CD14-positive monocyte (primary cell): ENCODE measurements at regions not wholly inside any gene's neighbourhood (a gene's known extent, or its start where the extent isn't known, plus 50 kb on each side); places are given as distances from the start of the nearest gene placed in this dataset.

ENCODE experiments used
- DNase-seq, 3 donors: peaks; one replicate each; pipeline ENCODE4 v3.0.0-alpha.2; 2011 to 2022
- H2AFZ ChIP-seq: 2 replicates; pipeline ENCODE4 v1.6.0; 2012; ENCODE audit warnings: mild to moderate bottlenecking, low read depth, low read length, inconsistent platforms; ENCODE audit not compliant: insufficient read depth, poor library complexity, severe bottlenecking
- H3K27ac ChIP-seq, 2 donors: 1 replicate in 1 of 2; 2 replicates in 1 of 2; pipeline ENCODE4 v1.5.1; 2012 to 2013; ENCODE audit warnings: low read length in 2 of 2, control low read depth in 1 of 2, inconsistent platforms in 1 of 2, low read depth in 1 of 2, mild to moderate bottlenecking in 1 of 2
- H3K27me3 ChIP-seq, 2 donors: one replicate each; pipeline versions ENCODE4 v1.6.0 to v1.6.1; 2011 to 2013; ENCODE audit warnings: low read length in 2 of 2; ENCODE audit not compliant: control insufficient read depth in 2 of 2, insufficient read depth in 2 of 2
- H3K36me3 ChIP-seq, 2 donors: replicated peaks in 1 of 2; 1 replicate in 1 of 2; 2 replicates in 1 of 2; pipeline versions ENCODE4 v1.5.1 to v1.6.1; 2012 to 2013; ENCODE audit warnings: low read length in 2 of 2, control low read depth in 1 of 2, inconsistent platforms in 1 of 2, mild to moderate bottlenecking in 1 of 2; ENCODE audit not compliant: insufficient read depth in 2 of 2, control insufficient read depth in 1 of 2
- H3K4me1 ChIP-seq, 2 donors: 1 replicate in 1 of 2; 2 replicates in 1 of 2; pipeline versions ENCODE4 v1.5.1 to v1.6.1; 2012 to 2013; ENCODE audit warnings: low read length in 2 of 2, control low read depth in 1 of 2, inconsistent platforms in 1 of 2, mild to moderate bottlenecking in 1 of 2, moderate library complexity in 1 of 2; ENCODE audit not compliant: insufficient read depth in 2 of 2, control insufficient read depth in 1 of 2
- H3K4me2 ChIP-seq: replicated peaks from 2 replicates; pipeline ENCODE3; 2012; ENCODE audit warnings: low read length, moderate library complexity, mild to moderate bottlenecking; ENCODE audit not compliant: poor library complexity, severe bottlenecking; ENCODE audit errors: extremely low read depth
- H3K4me3 ChIP-seq, 3 experiments: fragments of 200-600 bp in 1 of 3; sonication (generic) in 1 of 3; replicated peaks in 1 of 3; 1 replicate in 2 of 3; 2 replicates in 1 of 3; pipeline ENCODE4 v1.5.1; 2011 to 2013; ENCODE audit warnings: low read length in 3 of 3, mild to moderate bottlenecking in 3 of 3, control low read depth in 2 of 3, low read depth in 2 of 3, inconsistent platforms in 1 of 3, moderate library complexity in 1 of 3
- H3K79me2 ChIP-seq: 2 replicates; pipeline ENCODE4 v1.6.0; 2012; ENCODE audit warnings: mild to moderate bottlenecking, control low read depth, inconsistent platforms, low read length, moderate library complexity; ENCODE audit not compliant: insufficient read depth
- H3K9ac ChIP-seq: 2 replicates; pipeline ENCODE4 v1.6.0; 2017; ENCODE audit warnings: low read length, mild to moderate bottlenecking; ENCODE audit not compliant: insufficient read depth, poor library complexity, severe bottlenecking
- H3K9me3 ChIP-seq, 2 donors: replicated peaks in 1 of 2; 1 replicate in 1 of 2; 2 replicates in 1 of 2; pipeline versions ENCODE4 v1.5.1 to v1.6.1; 2012 to 2013; ENCODE audit warnings: low read length in 2 of 2, control low read depth in 1 of 2; ENCODE audit not compliant: control insufficient read depth in 1 of 2, insufficient read depth in 1 of 2
- H4K20me1 ChIP-seq: 2 replicates; pipeline ENCODE4 v1.6.0; 2012; ENCODE audit warnings: mild to moderate bottlenecking, low read length, control low read depth, moderate library complexity; ENCODE audit not compliant: insufficient read depth
- H3K27ac Mint-ChIP-seq, 7 donors: one replicate each; pipeline ENCODE4 v1.8.0; 2020; ENCODE audit warnings: mild to moderate bottlenecking in 7 of 7, mixed read lengths in 7 of 7, moderate library complexity in 6 of 7, inconsistent platforms in 2 of 7
- H3K27me3 Mint-ChIP-seq, 3 donors: one replicate each; pipeline ENCODE4 v1.8.0; 2021 to 2022; ENCODE audit warnings: low read depth in 3 of 3, mild to moderate bottlenecking in 3 of 3, mixed read lengths in 3 of 3, moderate library complexity in 3 of 3, inconsistent platforms in 1 of 3
- H3K36me3 Mint-ChIP-seq, 2 donors: one replicate each; pipeline ENCODE4 v1.8.0; 2020; ENCODE audit warnings: mixed read lengths in 2 of 2, inconsistent platforms in 1 of 2, mild to moderate bottlenecking in 1 of 2
- H3K4me1 Mint-ChIP-seq: one replicate; pipeline ENCODE4 v1.8.0; 2020; ENCODE audit warnings: mild to moderate bottlenecking, mixed read lengths
- H3K4me3 Mint-ChIP-seq, 2 donors: one replicate each; pipeline ENCODE4 v1.8.0; 2020; ENCODE audit warnings: mild to moderate bottlenecking in 2 of 2, mixed read lengths in 2 of 2, moderate library complexity in 1 of 2
- H3K9me3 Mint-ChIP-seq, 7 donors: one replicate each; pipeline ENCODE4 v1.8.0; 2020 to 2022; ENCODE audit warnings: mixed read lengths in 7 of 7, mild to moderate bottlenecking in 6 of 7, moderate library complexity in 6 of 7, inconsistent platforms in 2 of 7
- WGBS: methylation state at CpG from one replicate; pipeline ENCODE4 v1.1.5; 2013; ENCODE audit warnings: missing lambda C conversion rate; ENCODE audit not compliant: insufficient coverage; 5-methylcytosine and 5-hydroxymethylcytosine counted together
- intact Hi-C, 2 donors: fragments of 100-400 bp; cut with micrococcal nuclease; formaldehyde crosslinking; loops; one replicate each; pipeline versions ENCODE4 v1.15.0 to v1.15.1; 2023
- TF ChIP-seq, protein P1 (sequence below): fragments of 200-600 bp; IDR thresholded peaks from one replicate; pipeline ENCODE4 v1.8.0; 2022; ENCODE audit warnings: antibody characterized with exemption, mild to moderate bottlenecking

- Histone ChIP-seq H3K27me3 (no peaks in the 10 kb centered on the region), H2AFZ (no peak overlapping the region), H3K9ac (no peak overlapping the region), H3K36me3 (no peaks in the 10 kb centered on the region), H3K4me3 (no peak overlapping the region), H4K20me1 (no peaks in the 10 kb centered on the region), H3K4me1 (no peaks in the 10 kb centered on the region), H3K79me2 (no peaks in the 10 kb centered on the region), H3K9me3 (peaks cover 20 to 25% of the 10 kb centered on the region in 2 donors), H3K27ac (no peak overlapping the region), H3K4me2 (no peak overlapping the region)
- intact Hi-C loops = no loop called here
- no peaks in the 10 kb centered on the region for H3K36me3 Mint-ChIP-seq
- H3K4me3 Mint-ChIP-seq = no peak overlapping the region
- 100% methylated on average over 3 of the region's 8 CpGs for WGBS
- TF ChIP-seq, protein P1, sequence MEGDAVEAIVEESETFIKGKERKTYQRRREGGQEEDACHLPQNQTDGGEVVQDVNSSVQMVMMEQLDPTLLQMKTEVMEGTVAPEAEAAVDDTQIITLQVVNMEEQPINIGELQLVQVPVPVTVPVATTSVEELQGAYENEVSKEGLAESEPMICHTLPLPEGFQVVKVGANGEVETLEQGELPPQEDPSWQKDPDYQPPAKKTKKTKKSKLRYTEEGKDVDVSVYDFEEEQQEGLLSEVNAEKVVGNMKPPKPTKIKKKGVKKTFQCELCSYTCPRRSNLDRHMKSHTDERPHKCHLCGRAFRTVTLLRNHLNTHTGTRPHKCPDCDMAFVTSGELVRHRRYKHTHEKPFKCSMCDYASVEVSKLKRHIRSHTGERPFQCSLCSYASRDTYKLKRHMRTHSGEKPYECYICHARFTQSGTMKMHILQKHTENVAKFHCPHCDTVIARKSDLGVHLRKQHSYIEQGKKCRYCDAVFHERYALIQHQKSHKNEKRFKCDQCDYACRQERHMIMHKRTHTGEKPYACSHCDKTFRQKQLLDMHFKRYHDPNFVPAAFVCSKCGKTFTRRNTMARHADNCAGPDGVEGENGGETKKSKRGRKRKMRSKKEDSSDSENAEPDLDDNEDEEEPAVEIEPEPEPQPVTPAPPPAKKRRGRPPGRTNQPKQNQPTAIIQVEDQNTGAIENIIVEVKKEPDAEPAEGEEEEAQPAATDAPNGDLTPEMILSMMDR = no peak
- peaks cover 0 to 14% (median 2%) of the 10 kb centered on the region in 3 donors for H3K27me3 Mint-ChIP-seq
- H3K27ac Mint-ChIP-seq = peak overlapping the region in 1 of 7 donors; percentile 10
- peaks cover 14 to 24% (median 20%) of the 10 kb centered on the region in 7 donors for H3K9me3 Mint-ChIP-seq
- no peaks in the 10 kb centered on the region for H3K4me1 Mint-ChIP-seq
- no peak for DNase-seq
Measured at GRCh38 chr1:30476911-30477459, 246.4 kb downstream of the MATN1 start.

DNA sequence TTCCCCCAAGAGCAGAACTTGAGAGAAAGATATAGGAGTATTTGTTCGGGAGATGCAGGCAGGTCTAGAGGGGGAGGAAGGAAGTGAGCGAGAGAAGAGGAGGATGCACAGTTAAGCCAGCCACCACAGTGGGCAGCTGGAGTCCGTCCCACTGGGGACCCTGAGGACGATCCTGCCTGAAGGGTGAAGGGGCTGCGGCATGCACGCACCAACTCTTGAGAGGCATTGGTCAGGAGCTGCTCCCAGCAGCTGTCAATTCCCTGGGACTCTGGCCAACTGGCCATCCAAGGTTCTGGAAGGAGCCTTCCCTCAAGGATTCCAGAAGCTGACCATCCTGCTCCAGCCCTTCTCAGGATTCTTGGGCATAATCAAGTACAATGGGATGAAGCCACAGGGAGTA is 246.9 kb downstream of the MATN1 start:
- Mint-ChIP-seq H3K9me3 (peaks cover 9 to 19% (median 15%) of the 10 kb centered on the region in 7 donors), H3K27ac (no peak overlapping the region), H3K27me3 (peaks cover 0 to 14% (median 2%) of the 10 kb centered on the region in 3 donors), H3K36me3 (no peaks in the 10 kb centered on the region), H3K4me1 (no peaks in the 10 kb centered on the region), H3K4me3 (no peak overlapping the region)
- H3K27me3 ChIP-seq = no peaks in the 10 kb centered on the region
- H3K4me2 ChIP-seq = no peak overlapping the region
- H3K36me3 ChIP-seq = no peaks in the 10 kb centered on the region
- TF ChIP-seq, protein P1 = no peak
- no peak for DNase-seq
- H3K4me3 ChIP-seq = no peak overlapping the region
- H3K9ac ChIP-seq = no peak overlapping the region
- intact Hi-C loops = no loop called here
- H3K9me3 ChIP-seq = peaks cover 15 to 20% of the 10 kb centered on the region in 2 donors
- H3K27ac ChIP-seq = no peak overlapping the region
- no peaks in the 10 kb centered on the region for H3K79me2 ChIP-seq
- H2AFZ ChIP-seq = no peak overlapping the region
- WGBS = 59% methylated on average over 6 of the region's 6 CpGs
- no peaks in the 10 kb centered on the region for H3K4me1 ChIP-seq
- H4K20me1 ChIP-seq = no peaks in the 10 kb centered on the region
